ENCODE measurements at regions not wholly inside any gene's neighbourhood (a gene's known extent, or its start where the extent isn't known, plus 50 kb on each side); places are given as distances from the start of the nearest gene placed in this dataset.

- DNase-seq (ENCODE audit: low spot score): no peak
Measured at GRCh38 chr16:88287219-88287618, 95.5 kb upstream of the ZNF469 start.

GRCh38 chr16:88288303-88288702, 94.5 kb upstream of the ZNF469 start:
- DNase-seq (ENCODE audit: low spot score): no peak

- no peak for DNase-seq (ENCODE audit: low spot score)
Measured at GRCh38 chr16:88289001-88289400, 93.8 kb upstream of the ZNF469 start.

- no peak for DNase-seq (ENCODE audit: low spot score)
Measured at GRCh38 chr16:88289561-88289960, 93.2 kb upstream of the ZNF469 start.

GRCh38 chr16:88289968-88290401, 92.8 kb upstream of the ZNF469 start:
- DNase-seq (ENCODE audit: low spot score): no peak

GRCh38 chr16:88290850-88291830, 91.6 kb upstream of the ZNF469 start:
- DNase-seq (ENCODE audit: low spot score): no peak

GRCh38 chr16:88292007-88292970, 90.5 kb upstream of the ZNF469 start:
- no peak for DNase-seq (ENCODE audit: low spot score)

GRCh38 chr16:88293097-88293496, 89.7 kb upstream of the ZNF469 start:
- no peak for DNase-seq (ENCODE audit: low spot score)

GRCh38 chr16:88295671-88296436, 86.9 kb upstream of the ZNF469 start:
- DNase-seq (ENCODE audit: low spot score): no peak

- no peak for DNase-seq (ENCODE audit: low spot score)
Measured at GRCh38 chr16:88296437-88297177, 86.2 kb upstream of the ZNF469 start.

- no peak for DNase-seq (ENCODE audit: low spot score)
Measured at GRCh38 chr16:88297178-88297720, 85.5 kb upstream of the ZNF469 start.

- no peak for DNase-seq (ENCODE audit: low spot score)
Measured at GRCh38 chr16:88298181-88298832, 84.5 kb upstream of the ZNF469 start.

- peak; percentile 65 for DNase-seq (ENCODE audit: low spot score)
Measured at GRCh38 chr16:88298833-88299745, 83.7 kb upstream of the ZNF469 start.

- DNase-seq (ENCODE audit: low spot score): no peak
Measured at GRCh38 chr16:88299751-88300462, 82.9 kb upstream of the ZNF469 start.

- no peak for DNase-seq (ENCODE audit: low spot score)
Measured at GRCh38 chr16:88300463-88300835, 82.3 kb upstream of the ZNF469 start.

GRCh38 chr16:88301431-88301830, 81.3 kb upstream of the ZNF469 start:
- no peak for DNase-seq (ENCODE audit: low spot score)

- DNase-seq (ENCODE audit: low spot score): no peak
Measured at GRCh38 chr16:88301886-88302285, 80.9 kb upstream of the ZNF469 start.

- no peak for DNase-seq (ENCODE audit: low spot score)
Measured at GRCh38 chr16:88302666-88303065, 80.1 kb upstream of the ZNF469 start.

- DNase-seq (ENCODE audit: low spot score): no peak
Measured at GRCh38 chr16:88303405-88303804, 79.4 kb upstream of the ZNF469 start.
